AG20443 (cell line): ENCODE measurements at regions not wholly inside any gene's neighbourhood (a gene's known extent, or its start where the extent isn't known, plus 50 kb on each side); places are given as distances from the start of the nearest gene placed in this dataset.

ENCODE experiments used
- DNase-seq: peaks from one replicate; pipeline ENCODE4 v3.0.0; 2012; ENCODE audit warnings: low spot score, mixed read lengths

DNA sequence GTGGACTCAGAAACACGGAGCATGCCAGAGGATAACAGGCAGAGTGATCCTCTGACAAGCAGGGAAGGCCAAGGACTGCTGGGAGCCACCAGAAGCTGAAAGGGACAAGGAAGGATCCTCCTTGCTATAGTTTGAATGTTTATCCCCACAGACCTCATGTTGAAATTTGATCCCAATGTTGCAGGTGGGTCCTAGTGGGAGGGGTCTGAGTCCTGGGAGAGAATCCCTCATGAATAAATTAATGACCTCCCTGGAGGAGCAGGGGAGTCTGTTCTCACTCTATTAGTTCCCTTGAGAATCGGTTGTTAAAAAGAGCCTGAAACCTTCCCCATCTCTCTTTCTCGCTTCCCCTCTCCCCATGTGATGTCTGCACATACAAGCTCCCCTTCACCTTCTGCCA, 124.4 kb downstream of the FBXO15 start:
- no peak for DNase-seq

- no peak for DNase-seq
Measured at GRCh38 chr18:74019864-74020263, 127.8 kb downstream of the FBXO15 start.

DNA sequence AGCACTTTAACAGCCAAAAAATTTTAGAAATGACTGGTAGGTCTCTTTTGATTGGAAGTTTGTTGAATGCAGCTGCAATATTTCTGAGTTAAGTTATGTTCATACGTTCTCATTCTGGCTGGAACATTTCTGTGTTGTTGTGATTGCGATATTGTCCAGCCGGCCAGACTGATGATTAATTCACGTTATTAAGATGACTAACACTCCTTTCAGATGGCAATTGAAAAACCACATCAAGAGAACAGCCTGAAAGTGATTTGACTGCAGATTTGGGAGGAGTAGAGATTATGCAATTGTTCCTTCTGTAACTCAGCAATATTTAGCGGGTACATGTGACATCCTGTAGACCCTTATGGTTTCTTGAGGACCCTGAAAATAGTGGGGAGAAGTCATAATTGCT, 133.7 kb downstream of the FBXO15 start:
- DNase-seq: peak; percentile 31

DNA sequence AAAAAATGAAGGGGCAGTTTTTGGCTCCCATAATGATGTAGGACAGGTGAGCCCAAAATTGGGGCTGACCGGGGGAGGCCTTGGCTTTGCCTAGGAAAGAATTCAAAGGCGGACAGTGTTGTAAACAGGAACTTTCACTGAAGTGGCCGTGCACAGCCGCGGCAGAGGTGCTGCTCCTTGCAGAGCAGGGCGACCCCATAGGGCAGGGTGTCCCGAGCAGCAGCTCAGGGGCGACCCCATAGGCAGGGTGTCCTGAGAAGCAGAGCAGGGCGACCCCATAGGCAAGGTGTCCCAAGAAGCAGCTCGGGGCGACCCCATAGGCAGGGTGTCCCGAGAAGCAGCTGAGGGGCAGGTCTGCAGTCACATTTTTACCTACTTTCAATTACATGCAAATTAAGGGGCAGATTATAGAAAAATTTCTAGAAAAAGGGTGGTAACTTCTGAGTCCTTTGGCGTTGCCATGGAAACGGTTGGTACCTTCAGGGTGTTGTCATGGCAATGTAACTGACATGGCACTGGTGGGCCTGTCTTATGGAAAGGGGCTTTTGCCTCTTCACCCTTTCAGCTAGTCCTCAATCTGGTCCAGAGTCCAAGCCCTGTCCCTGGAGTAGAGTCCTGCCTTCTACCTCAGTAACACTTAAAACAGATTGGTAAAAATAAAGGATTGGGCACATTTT, 134.5 kb downstream of the FBXO15 start:
- no peak for DNase-seq

DNA sequence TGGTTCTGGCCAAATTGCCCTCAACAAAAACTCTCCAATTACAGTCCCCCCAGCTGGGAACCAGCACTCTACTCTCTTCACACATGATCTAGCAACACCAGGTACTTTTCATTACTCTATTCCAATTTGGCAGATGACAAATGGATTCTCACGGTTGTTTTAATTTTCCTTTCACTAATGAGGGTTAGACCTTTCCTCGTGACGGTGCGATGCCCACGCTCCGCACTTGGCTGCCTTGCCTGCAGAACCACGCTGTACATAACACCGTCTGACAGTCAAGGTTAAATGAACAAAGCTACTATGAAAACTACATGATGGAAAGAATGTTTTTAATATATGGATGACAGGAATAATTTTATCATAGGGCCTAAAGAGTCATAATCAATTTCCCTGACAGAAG, 141.5 kb downstream of the FBXO15 start:
- DNase-seq: no peak

DNA sequence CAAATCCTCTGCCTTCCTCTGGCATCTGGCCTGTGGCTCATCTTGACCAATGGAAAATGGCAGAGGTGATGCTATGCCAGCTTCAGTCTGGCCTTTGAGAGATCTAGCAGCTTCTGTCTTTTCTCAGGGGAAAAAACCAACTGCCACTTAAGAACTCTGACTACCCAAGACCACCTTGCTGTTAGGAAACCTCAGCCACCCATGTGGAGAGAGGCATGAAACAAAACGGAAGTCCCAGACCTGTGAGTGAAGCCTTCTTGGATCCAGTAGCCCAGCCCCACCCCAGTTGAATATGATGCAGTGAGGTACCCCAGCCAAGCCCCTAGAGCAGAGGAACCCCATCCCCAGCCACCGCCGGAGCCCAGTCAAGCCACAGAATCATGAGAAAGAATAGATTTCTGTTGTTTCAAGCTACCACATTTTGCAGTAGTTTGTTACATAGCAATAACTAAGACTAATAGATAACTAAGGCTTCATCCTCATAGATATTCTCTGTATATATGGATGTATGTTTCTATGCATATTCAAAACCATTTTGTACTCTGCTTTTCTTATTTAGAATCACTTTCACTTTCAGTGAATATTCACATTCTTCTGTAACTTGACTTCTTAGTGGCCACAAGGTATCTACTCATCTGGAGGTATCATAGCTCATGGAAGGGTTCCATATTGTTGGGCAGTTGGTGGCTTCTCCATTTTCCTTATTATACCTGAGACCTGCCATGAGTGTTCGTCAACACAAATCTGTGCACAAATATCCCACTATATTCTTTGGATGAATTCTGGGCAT, 142.1 kb downstream of the FBXO15 start:
- DNase-seq: no peak

- DNase-seq: no peak
Measured at GRCh38 chr18:73992242-73993022, 155.2 kb downstream of the FBXO15 start.

- DNase-seq: no peak
Measured at GRCh38 chr18:73991570-73991969, 156.1 kb downstream of the FBXO15 start.

DNA sequence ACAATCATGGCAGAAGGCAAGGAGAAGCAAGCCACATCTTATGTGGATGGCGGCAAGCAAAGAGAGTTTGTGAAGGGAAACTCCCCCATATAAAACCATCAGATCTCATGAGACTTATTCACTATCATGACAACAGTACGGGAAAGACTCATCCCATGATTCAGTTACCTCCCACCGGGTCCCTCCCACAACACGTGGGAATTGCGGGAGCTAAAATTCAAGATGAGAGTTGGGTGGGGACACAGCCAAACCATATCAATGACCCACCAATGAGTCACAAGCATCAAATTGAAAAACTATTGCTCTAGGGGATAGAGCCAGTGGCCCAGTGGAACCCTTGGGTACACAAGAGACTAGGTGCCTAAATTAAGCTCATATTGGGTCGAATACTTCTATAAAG, 157.4 kb downstream of the FBXO15 start:
- DNase-seq: no peak

DNA sequence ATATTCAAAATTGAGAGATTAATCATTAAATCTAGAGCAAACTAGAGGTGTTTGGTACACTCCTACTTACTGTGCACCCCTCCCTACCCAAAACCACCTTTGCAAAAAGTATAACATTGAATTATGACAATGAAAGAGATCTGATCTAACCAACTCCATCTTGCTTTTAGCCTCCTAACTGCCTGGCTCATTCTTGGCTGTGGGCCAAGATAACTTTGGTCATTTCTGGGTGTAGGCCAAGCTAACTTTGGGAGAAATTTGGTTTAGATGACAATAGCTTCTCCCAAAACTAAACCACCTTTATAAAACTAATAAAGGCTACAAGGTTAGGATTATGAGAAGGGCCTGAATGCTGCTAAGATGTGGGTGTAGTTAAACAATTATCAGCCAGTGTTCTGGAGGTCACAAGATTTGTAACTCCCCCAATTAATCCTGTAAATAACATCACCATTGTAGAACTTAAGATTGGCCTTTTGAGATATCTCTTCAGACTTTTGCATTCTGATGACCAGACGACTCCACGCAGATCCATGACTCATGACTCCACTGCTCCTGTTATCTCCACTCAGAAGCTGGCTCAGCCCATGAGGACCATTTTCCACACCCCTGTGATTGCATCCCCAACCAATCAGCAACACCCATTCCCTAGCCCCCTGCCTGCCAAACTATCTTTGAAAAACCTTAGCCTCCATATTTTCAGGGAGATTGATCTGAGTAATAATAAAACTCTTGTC, 160.2 kb downstream of the FBXO15 start:
- no peak for DNase-seq

DNA sequence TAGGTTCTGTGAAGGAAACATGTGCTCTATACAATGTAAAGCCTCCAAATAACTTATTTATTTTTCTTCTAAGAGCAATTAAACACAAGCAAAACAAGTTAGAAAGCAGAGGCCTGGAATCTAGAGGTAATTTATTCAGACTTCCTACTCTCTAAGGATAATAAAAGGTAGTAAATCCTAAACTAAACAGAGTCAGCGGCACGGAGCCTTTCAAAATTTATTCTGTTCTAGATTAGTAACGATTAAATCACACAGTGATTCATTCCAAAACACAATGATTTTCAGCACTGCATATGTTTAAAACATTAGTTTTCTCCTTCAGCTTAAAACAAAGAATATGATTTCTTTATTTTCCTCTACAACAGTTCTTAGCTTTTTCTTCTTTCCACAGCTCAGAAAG, 160.9 kb downstream of the FBXO15 start:
- DNase-seq: no peak

- DNase-seq: no peak
Measured at GRCh38 chr18:73985855-73986625, 161.6 kb downstream of the FBXO15 start.

DNA sequence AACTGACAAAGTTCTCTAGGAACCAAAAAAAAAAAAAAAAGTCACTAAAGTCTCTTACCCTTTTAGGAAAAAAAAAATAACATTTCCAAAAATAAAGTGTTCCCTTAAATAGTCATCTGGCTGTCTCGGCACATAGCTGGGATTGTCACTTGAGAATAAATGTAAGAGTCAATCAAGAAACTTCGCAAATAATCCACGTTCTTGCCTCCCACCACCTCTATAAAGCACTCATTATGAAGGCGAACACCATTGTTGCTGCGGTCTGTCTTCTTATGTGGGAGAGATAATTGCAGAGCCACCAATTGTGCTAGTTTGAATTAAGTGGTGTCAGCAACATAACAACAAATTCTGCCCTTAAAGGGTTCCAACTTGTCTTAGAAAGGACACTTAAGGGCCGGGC, 163.7 kb downstream of the FBXO15 start:
- DNase-seq: no peak

DNA sequence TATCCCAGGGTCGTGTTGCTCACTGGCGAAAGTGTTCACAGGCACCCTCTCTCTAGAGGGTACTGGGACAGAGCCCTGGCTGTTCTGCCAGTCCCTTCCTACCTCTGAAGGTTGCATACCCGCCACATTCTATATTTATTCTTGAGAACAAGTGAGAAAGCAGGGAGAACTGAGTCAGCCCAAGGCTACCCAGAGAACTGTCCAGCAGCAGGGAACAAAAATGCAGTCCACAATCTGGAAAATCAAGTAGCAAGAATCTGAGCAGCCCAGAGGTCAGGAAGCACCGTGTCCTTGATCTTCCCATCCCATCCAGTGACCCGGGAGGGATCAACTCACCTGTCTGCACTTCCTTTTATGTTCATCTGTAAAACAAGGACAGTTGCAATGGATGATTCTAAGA, 164.1 kb downstream of the FBXO15 start:
- no peak for DNase-seq

GRCh38 chr18:73981796-73982195, 165.8 kb downstream of the FBXO15 start:
- no peak for DNase-seq

- DNase-seq: no peak
Measured at GRCh38 chr18:73980289-73980979, 167.2 kb downstream of the FBXO15 start.

DNA sequence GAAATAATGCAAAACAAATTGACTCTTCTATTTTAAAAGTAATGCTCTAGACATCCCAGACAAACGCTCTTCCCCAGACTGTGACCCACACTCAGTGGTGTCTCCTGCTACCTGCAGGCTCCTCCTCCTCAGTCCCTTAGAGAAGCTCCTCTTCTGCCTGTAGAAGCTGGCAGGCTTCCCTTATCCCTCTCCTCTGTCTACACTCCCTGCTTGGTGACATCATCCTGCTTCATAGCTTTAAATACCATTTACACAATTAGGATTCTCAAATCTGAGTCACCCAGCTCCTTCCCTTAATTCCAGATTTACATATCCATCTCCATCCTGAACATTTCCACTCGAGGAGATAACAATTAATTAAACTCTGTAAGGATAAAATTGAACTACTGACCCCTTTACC, 167.9 kb downstream of the FBXO15 start:
- DNase-seq: no peak

GRCh38 chr18:73976433-73976832, 171.2 kb downstream of the FBXO15 start:
- no peak for DNase-seq

GRCh38 chr18:73975266-73975665, 172.4 kb downstream of the FBXO15 start:
- DNase-seq: no peak

- no peak for DNase-seq
Measured at GRCh38 chr18:73973972-73974371, 173.7 kb downstream of the FBXO15 start.

DNA sequence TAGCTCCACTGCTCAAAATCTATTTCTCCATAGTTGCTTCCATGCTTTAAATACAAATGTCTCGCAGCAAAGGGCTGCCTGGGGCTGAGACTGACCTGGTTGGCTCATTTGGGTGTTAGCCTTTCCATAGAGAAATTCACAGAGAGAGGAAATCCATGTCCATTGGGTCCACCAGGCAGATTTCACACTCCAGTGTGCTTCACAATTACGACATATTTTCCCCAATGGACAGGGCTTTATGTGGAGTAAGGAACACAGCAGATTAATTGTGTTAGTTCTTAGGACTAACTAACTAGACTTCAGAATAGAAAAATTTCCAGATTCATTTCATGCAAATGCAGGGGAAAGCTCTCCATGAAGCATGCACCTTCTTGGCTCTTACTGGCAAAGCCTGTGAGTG, 180.7 kb downstream of the FBXO15 start:
- DNase-seq: no peak
